Memory B cell (primary cell): ENCODE measurements at regions not wholly inside any gene's neighbourhood (a gene's known extent, or its start where the extent isn't known, plus 50 kb on each side); places are given as distances from the start of the nearest gene placed in this dataset.
"Not testable (repeated sequence)": the region's sequence is repeated elsewhere in the genome, so short reads cannot be mapped to it uniquely, and the experiment has no call there.

Experiments
- ATAC-seq: fragments of 150-1000 bp; cut with Tn5 transposase; 2 replicates; pipeline ENCODE4 v1.10.0; 2021; ENCODE audit warnings: low read depth, mild to moderate bottlenecking, moderate library complexity
- DNase-seq, 2 donors: peaks; one replicate each; pipeline ENCODE4 v3.0.0; 2022; ENCODE audit warnings: low spot score in 2 of 2
- H3K27ac Mint-ChIP-seq: one replicate; pipeline ENCODE4 v1.8.0; 2022; ENCODE audit warnings: mild to moderate bottlenecking, moderate library complexity, mixed read lengths
- H3K27me3 Mint-ChIP-seq: one replicate; pipeline ENCODE4 v1.8.0; 2022; ENCODE audit warnings: mixed read lengths
- H3K36me3 Mint-ChIP-seq: one replicate; pipeline ENCODE4 v1.8.0; 2022; ENCODE audit warnings: mild to moderate bottlenecking, mixed read lengths
- H3K4me1 Mint-ChIP-seq: one replicate; pipeline ENCODE4 v1.8.0; 2022; ENCODE audit warnings: mixed read lengths
- H3K4me3 Mint-ChIP-seq: one replicate; pipeline ENCODE4 v1.8.0; 2022; ENCODE audit warnings: mild to moderate bottlenecking, moderate library complexity, mixed read lengths
- H3K9me3 Mint-ChIP-seq: one replicate; pipeline ENCODE4 v1.8.0; 2022; ENCODE audit warnings: mixed read lengths

DNA sequence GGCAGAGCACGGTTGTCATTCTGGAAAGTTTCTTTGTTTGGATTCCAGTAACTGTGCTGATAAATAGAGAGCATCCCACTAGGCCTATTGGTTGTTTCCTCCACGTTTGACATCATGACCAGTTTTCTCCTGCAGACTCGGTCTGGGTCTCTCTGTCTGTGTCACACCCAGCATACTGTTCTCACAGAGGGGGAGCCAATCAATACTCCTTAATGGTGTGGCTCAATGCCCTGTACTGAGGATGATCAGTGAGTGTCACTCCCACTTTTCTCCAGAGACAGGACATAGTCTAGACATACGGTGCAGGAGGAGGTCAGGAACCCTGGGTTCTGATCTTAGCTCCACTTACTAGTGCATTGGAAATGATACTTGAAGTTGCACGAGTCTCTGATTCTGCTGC is 88.2 kb upstream of the BLID start:
- DNase-seq, result no peak
- no peak overlapping the region for H3K4me3 Mint-ChIP-seq
- no peak for ATAC-seq
- H3K4me1 Mint-ChIP-seq, result no peaks in the 10 kb centered on the region
- peaks cover 23% of the 10 kb centered on the region for H3K27me3 Mint-ChIP-seq
- H3K27ac Mint-ChIP-seq, result no peak overlapping the region
- no peaks in the 10 kb centered on the region for H3K36me3 Mint-ChIP-seq
- H3K9me3 Mint-ChIP-seq, result no peaks in the 10 kb centered on the region

DNA sequence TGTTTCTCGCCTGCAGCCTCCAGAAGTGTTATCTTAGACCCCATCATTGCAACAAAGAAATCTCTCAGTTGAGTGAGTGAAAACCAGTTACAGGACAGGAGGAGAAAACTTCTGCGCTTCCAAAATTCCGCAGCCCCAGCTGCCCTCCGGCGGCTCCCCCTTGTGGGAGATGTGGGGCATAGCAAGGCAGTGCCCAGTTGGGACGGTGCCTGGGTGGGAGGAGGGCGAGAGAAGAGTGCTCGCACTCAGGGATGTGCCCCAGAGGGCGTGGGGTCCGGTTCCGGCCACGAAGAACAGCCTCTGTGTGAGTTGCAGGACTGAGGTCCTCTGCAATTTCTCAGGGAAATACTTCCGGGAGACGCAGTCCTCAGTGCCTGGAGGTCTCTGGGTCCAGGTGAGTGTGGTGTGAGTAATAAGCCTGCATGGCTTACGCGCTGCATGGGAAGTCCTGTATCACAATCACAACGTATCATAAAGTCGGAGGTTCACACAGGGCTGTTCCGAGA is 87.0 kb upstream of the BLID start:
- no peaks in the 10 kb centered on the region for H3K36me3 Mint-ChIP-seq

DNA sequence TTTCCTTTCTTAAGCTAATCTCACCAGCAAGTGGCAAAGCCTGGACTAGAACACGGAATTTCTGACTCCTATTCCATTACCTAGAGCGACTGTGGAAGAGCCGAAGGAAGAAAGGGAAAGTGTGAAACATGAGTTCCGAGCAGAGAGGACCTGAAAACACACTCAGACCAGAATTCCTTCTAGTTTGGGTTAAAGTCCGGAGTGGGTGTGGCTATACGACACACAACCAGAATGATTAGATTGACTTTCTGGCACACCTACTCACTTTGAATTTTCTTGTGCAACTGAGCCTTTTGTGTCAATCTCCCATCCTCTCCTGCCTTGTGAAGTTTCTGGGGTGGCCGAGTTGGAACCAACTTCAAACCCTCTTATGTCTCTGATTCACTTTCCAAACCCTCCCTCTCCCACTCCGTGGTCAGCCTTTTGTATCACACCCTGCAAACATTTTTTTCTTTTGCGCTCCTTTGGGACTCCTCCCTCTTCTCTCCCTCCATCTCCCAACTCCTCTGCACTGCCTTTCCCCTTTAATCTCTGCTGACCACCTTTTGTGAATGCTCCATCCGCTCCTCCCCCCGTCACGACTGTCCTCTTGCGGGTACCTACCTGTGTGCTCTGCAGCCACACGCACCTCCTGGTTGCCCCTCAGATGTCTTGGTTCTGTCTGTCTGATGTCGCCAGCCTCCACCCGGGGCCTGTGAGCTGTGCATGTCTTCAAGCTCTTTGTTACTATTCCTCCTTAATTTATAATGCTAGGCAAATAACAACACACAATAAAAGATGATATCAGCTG is 86.3 kb upstream of the BLID start:
- Mint-ChIP-seq H3K36me3 (no peaks in the 10 kb centered on the region), H3K4me3 (no peak overlapping the region), H3K4me1 (no peaks in the 10 kb centered on the region), H3K9me3 (no peaks in the 10 kb centered on the region), H3K27me3 (peaks cover 25% of the 10 kb centered on the region), H3K27ac (no peak overlapping the region)
- ATAC-seq (no peak), DNase-seq (no peak)

More for the DNA sequence above, 87.0 kb upstream of the BLID start:
- H3K27ac Mint-ChIP-seq, result no peak overlapping the region
- no peaks in the 10 kb centered on the region for H3K4me1 Mint-ChIP-seq
- no peak overlapping the region for H3K4me3 Mint-ChIP-seq
- H3K9me3 Mint-ChIP-seq, result no peaks in the 10 kb centered on the region
- ATAC-seq (no peak), DNase-seq (peak; percentile 20 to 33)
- H3K27me3 Mint-ChIP-seq, result peaks cover 23% of the 10 kb centered on the region

DNA sequence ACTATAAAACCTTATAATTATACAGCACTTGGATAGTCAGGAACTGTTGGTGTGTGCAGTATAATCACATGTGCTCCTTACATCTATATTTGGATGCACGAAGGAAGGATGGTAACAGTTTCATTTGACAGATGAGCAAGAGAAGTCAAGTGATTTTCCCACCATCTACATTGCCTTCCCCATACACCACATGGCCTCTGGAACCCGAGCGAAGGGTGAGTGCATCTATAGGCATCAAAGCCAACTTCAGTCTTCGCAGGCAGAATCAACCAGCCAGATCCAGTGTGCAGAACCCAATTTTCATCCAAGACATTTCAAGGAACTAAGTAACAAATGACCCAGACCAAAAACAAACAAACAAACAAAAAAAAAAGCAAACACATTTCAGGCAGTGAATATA is 85.1 kb upstream of the BLID start:
- DNase-seq (no peak), ATAC-seq (no peak)
- Mint-ChIP-seq H3K27me3 (peaks cover 21% of the 10 kb centered on the region), H3K9me3 (no peaks in the 10 kb centered on the region), H3K36me3 (no peaks in the 10 kb centered on the region), H3K27ac (no peak overlapping the region), H3K4me3 (no peak overlapping the region), H3K4me1 (no peaks in the 10 kb centered on the region)

DNA sequence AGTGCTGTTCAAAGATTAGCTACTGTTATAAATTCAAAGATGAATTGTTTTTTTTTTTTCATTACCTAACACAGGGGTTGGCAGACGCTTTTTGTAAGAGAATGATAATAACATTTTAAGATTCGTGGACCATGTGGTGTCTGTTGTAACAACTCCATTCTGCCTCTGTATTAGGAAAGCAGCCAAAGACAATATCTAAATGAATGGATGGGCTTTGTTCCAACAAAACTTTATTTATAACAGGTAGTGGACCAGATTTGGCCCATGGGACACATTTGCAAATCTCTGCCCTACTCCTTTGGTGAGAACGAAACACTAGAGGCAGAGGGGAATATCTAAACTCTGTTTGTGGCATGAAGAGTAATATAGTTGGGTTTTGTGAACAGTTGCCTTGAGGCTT is 83.6 kb upstream of the BLID start:
- H3K9me3 Mint-ChIP-seq, result no peaks in the 10 kb centered on the region
- no peaks in the 10 kb centered on the region for H3K36me3 Mint-ChIP-seq
- H3K4me1 Mint-ChIP-seq, result no peaks in the 10 kb centered on the region
- DNase-seq, result no peak
- peaks cover 18% of the 10 kb centered on the region for H3K27me3 Mint-ChIP-seq
- no peak for ATAC-seq
- H3K4me3 Mint-ChIP-seq, result no peak overlapping the region
- H3K27ac Mint-ChIP-seq, result no peak overlapping the region

DNA sequence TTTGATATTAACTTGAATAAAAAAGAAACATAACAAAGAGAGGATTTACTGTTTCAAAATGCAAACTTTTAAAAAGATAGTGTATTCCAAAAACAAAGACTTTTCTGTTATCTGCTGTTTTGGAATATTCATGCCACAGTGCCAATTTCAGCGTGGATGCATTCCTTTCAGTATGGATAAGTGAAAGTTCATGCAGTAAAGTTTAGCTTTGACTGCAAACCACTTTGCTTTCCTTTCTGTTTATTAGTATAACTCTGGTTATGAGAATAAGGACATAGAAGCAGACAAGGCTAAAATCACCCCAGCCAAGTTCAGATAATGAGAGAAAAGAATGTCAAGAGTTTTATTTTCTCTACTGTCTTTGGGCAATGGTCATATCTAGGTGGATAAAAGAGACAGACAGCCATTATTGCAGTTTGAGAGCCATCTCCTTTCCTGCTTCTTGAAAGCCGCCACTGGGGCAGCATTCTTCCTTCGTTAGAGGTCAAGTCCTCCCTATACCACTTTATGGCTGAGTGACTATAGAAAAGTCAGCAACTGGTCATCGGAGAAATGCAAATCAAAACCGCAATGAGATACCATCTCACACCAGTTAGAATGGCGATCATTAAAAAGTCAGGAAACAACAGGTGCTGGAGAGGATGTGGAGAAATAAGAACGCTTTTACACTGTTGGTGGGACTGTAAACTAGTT is 82.4 kb upstream of the BLID start:
- H3K27me3 Mint-ChIP-seq, result peaks cover 11% of the 10 kb centered on the region
- ATAC-seq (no peak), DNase-seq (no peak)

DNA sequence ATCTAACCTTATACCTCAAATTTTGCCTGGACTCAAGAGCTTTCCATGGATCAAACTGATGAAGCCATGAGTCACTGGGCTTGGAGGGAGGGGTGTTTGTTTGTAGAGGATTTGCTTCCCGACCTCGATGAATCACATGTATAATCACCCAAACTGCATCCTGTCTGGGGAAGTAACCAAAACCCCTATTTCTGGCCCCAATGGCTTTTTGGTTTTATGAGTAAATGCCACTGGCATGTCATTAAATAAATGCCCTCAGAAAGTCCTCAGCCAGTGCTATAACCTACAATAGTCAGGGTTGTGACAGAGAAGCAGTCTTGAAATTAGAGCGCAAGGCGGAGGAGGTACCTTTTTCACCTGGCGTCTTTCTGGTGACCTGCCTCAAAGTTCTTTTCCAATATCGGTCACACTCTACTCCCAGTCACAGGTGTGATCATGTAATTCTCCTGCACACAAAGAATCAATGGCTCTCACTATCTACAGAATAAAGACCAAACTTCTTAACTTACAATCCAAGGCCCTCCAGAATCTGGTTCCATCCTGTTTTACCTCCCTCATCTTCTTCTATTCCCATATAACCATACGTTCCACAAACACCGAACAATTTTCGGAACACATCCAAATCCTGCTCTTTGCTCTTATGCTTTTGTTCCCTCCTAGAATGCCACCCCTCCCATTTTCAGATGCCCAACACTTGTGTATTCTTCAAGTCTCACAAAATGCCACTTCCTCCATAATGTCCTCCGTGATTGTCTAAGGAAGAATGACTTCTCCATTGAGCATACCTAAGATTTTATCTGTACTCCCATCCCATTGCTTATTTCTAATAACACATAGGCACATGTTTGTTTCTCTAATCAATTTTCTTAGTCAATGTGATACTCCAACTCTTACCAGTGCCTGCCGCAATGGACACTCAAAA is 81.3 kb upstream of the BLID start:
- peaks cover 5% of the 10 kb centered on the region for H3K27me3 Mint-ChIP-seq
- H3K36me3 Mint-ChIP-seq, result no peaks in the 10 kb centered on the region
- DNase-seq (no peak), ATAC-seq (no peak)
- H3K27ac Mint-ChIP-seq, result no peak overlapping the region
- H3K4me3 Mint-ChIP-seq, result no peak overlapping the region
- H3K4me1 Mint-ChIP-seq, result no peaks in the 10 kb centered on the region
- H3K9me3 Mint-ChIP-seq, result no peaks in the 10 kb centered on the region

More for the DNA sequence above, 82.4 kb upstream of the BLID start:
- H3K9me3 Mint-ChIP-seq, result no peaks in the 10 kb centered on the region
- no peak overlapping the region for H3K4me3 Mint-ChIP-seq
- H3K4me1 Mint-ChIP-seq, result no peaks in the 10 kb centered on the region
- H3K27ac Mint-ChIP-seq, result no peak overlapping the region
- no peaks in the 10 kb centered on the region for H3K36me3 Mint-ChIP-seq

DNA sequence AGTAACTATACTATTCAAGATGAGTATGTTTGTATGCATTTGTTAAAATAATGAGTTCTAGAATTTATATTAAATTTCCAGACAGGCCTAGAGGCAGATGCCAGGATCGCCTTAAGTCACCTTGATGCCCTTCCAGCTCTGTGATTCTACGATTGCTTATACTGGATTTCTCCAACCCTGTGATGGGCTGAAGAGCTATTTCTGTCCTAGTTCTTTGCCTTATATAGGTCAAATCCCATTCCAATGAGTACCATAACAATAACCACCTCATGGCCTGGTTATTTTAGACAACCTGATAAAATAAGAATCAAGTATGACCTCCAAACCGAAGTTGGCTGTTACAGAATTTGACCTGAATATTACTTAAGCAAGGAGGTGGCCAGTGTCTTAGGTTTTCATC is 79.8 kb upstream of the BLID start:
- no peaks in the 10 kb centered on the region for H3K4me1 Mint-ChIP-seq
- no peak overlapping the region for H3K4me3 Mint-ChIP-seq
- ATAC-seq, result no peak
- no peak overlapping the region for H3K27ac Mint-ChIP-seq
- no peak for DNase-seq
- H3K9me3 Mint-ChIP-seq, result no peaks in the 10 kb centered on the region
- no peaks in the 10 kb centered on the region for H3K36me3 Mint-ChIP-seq
- peaks cover 2% of the 10 kb centered on the region for H3K27me3 Mint-ChIP-seq

DNA sequence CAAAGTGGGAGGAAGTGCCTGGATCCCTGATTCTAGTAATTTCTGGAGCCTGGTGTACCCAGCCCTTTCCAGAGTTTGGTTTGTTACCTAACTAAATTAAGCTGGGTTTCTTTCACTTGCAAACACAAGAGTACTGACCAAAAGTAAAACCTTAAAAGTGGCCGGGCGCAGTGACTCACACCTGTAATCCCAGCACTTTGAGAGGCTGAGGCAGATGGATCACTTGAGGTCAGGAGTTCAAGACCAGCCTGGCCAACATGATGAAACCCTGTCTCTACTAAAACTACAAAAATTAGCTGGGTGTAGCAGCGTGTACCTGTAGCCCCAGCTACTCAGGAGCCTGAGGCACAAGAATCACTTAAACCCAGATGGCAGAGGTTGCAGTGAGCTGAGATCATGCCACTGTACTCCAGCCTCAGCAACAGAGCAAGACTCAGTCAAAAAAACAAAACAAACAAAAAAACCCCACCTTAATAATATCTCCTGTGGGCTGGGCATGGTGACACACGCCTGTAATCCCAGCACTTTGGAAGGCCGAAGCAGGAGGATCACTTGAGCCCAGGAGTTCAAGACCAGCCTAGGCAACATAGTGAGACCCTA is 78.0 kb upstream of the BLID start:
- H3K4me3 Mint-ChIP-seq, H3K9me3 Mint-ChIP-seq, DNase-seq, ATAC-seq, H3K27ac Mint-ChIP-seq, H3K4me1 Mint-ChIP-seq, H3K36me3 Mint-ChIP-seq, H3K27me3 Mint-ChIP-seq: not testable (repeated sequence)

DNA sequence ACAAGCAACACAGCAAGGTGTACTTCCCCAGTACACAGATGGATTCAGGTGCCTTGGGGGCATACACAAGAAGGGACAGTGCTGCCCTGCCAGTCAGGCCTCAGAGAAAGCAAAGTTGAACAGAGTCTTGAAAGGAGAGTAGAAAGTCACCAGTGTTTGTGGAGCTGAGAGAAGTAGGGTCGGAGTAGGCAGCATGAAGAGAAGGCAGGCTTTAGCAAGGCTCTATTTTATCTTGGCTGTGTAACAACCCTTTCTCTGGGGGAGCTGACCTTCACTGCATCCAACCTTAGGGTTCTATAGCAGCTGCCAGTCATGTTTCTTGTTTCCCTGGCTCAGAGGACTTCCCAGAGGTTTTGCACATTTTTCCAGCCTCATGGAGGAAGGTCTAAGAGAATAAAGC is 77.4 kb upstream of the BLID start:
- H3K4me1 Mint-ChIP-seq, result no peaks in the 10 kb centered on the region
- no peaks in the 10 kb centered on the region for H3K36me3 Mint-ChIP-seq
- DNase-seq, result no peak
- no peak overlapping the region for H3K27ac Mint-ChIP-seq
- H3K9me3 Mint-ChIP-seq, result no peaks in the 10 kb centered on the region
- no peak overlapping the region for H3K4me3 Mint-ChIP-seq
- no peak for ATAC-seq
- peaks cover 2% of the 10 kb centered on the region for H3K27me3 Mint-ChIP-seq

DNA sequence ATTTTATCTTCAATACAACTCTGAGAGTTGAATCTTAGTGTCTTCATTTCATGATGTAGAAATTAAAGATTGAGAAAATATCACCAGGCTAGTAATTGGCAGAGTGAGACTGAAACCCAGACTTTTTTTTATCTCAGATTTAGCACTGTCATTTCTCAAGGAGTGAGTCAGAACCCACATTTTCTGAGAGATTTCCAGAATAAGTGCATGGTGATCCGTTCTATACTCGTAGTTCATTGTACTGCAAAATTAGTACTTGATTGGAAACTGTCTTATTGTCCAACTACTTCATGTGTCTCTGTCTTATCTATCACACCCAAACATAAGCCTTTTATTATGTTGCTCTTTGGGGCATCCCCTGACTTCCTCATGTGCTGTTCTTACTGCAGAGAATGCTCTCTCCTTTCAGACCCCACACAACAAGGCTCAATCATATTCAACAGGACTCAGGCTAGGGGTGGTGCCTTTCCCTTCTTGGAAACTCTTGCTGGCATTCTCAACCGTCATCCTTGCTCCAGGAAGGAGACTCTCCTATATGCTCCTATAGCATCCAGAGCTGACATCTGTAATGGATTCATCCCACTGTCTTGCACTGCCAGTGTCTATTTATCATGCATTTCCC is 76.7 kb upstream of the BLID start:
- no peaks in the 10 kb centered on the region for H3K36me3 Mint-ChIP-seq
- H3K9me3 Mint-ChIP-seq, result no peaks in the 10 kb centered on the region
- no peak for ATAC-seq
- no peaks in the 10 kb centered on the region for H3K4me1 Mint-ChIP-seq
- no peak overlapping the region for H3K27ac Mint-ChIP-seq
- no peak overlapping the region for H3K4me3 Mint-ChIP-seq
- peaks cover 2% of the 10 kb centered on the region for H3K27me3 Mint-ChIP-seq
- no peak for DNase-seq

DNA sequence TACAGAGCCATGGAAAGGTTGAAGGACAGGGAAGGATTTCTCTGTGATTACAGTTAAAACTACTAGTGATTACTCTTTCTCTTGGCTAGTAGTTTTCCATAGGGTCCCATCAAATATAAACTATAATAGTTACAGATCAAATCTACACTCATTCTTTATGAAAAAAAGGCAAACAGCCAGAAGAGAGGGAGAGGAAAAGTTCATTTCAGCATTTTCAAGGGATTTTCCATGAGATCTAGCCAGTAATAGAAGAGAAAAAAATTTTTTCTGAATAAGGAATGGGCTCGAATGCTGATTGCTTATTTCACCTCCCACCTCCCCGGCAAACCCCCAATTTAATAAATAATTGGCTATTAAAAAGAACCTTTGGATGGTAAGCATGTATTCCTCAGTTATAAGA is 74.8 kb upstream of the BLID start:
- Mint-ChIP-seq H3K36me3 (no peaks in the 10 kb centered on the region), H3K4me1 (no peaks in the 10 kb centered on the region), H3K9me3 (no peaks in the 10 kb centered on the region), H3K27me3 (no peaks in the 10 kb centered on the region), H3K27ac (no peak overlapping the region), H3K4me3 (no peak overlapping the region)
- ATAC-seq (no peak), DNase-seq (no peak)

DNA sequence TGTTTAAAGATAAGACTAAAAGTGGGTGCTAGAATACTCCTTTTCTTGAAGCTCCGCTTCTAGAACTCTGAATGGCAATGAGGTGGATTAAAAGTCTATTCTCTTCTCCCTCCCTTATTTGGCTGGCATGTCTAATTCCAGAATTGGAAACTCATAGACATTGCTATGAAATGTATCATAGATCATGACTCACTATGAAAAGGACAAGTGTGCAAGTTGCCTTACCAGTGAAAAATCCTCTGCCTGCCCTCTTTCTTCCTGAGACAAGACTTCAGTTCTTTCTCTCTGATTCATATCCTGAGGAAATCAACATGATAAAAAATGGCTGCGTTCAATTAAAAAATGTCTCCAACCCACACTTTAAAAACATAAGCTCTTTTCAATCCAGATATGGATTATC is 73.2 kb upstream of the BLID start:
- peaks cover 2% of the 10 kb centered on the region for H3K27me3 Mint-ChIP-seq
- no peak for DNase-seq
- H3K36me3 Mint-ChIP-seq, result no peaks in the 10 kb centered on the region
- H3K9me3 Mint-ChIP-seq, result no peaks in the 10 kb centered on the region
- H3K4me1 Mint-ChIP-seq, result no peaks in the 10 kb centered on the region
- H3K27ac Mint-ChIP-seq, result no peak overlapping the region
- no peak overlapping the region for H3K4me3 Mint-ChIP-seq
- no peak for ATAC-seq
